Kidney epithelial cell (primary cell): ENCODE measurements at regions not wholly inside any gene's neighbourhood (a gene's known extent, or its start where the extent isn't known, plus 50 kb on each side); places are given as distances from the start of the nearest gene placed in this dataset.

Experiments
- DNase-seq: peaks from one replicate; pipeline ENCODE4 v3.0.0-alpha.2; 2010; ENCODE audit warnings: low read depth
- H3K27me3 ChIP-seq: 2 replicates; pipeline ENCODE4 v1.6.0; 2011; ENCODE audit warnings: low read length; ENCODE audit not compliant: control insufficient read depth, insufficient read depth
- H3K36me3 ChIP-seq: 2 replicates; pipeline ENCODE4 v1.5.1; 2011; ENCODE audit warnings: low read length; ENCODE audit not compliant: control insufficient read depth, insufficient read depth
- H3K4me3 ChIP-seq: 2 replicates; pipeline ENCODE4 v1.5.1; 2011; ENCODE audit warnings: low read depth, mild to moderate bottlenecking, control low read depth, low read length
- TF ChIP-seq, protein P1 (sequence below): IDR thresholded peaks from 2 replicates; pipeline ENCODE4 v1.5.1; 2011; ENCODE audit warnings: mild to moderate bottlenecking, moderate library complexity, low read length, control low read depth, inconsistent platforms; ENCODE audit not compliant: insufficient read depth, poor library complexity, severe bottlenecking

- TF ChIP-seq, protein P1, sequence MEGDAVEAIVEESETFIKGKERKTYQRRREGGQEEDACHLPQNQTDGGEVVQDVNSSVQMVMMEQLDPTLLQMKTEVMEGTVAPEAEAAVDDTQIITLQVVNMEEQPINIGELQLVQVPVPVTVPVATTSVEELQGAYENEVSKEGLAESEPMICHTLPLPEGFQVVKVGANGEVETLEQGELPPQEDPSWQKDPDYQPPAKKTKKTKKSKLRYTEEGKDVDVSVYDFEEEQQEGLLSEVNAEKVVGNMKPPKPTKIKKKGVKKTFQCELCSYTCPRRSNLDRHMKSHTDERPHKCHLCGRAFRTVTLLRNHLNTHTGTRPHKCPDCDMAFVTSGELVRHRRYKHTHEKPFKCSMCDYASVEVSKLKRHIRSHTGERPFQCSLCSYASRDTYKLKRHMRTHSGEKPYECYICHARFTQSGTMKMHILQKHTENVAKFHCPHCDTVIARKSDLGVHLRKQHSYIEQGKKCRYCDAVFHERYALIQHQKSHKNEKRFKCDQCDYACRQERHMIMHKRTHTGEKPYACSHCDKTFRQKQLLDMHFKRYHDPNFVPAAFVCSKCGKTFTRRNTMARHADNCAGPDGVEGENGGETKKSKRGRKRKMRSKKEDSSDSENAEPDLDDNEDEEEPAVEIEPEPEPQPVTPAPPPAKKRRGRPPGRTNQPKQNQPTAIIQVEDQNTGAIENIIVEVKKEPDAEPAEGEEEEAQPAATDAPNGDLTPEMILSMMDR, result no peak
- no peaks in the 10 kb centered on the region for H3K36me3 ChIP-seq
- no peaks in the 10 kb centered on the region for H3K27me3 ChIP-seq
- H3K4me3 ChIP-seq, result no peak overlapping the region
- DNase-seq, result no peak
Measured at GRCh38 chr5:114839360-114839759, 330.3 kb downstream of the TRIM36 start.

GRCh38 chr5:114838937-114839336 is 330.8 kb downstream of the TRIM36 start:
- no peak for DNase-seq
- TF ChIP-seq, protein P1, result no peak
- no peak overlapping the region for H3K4me3 ChIP-seq

DNA sequence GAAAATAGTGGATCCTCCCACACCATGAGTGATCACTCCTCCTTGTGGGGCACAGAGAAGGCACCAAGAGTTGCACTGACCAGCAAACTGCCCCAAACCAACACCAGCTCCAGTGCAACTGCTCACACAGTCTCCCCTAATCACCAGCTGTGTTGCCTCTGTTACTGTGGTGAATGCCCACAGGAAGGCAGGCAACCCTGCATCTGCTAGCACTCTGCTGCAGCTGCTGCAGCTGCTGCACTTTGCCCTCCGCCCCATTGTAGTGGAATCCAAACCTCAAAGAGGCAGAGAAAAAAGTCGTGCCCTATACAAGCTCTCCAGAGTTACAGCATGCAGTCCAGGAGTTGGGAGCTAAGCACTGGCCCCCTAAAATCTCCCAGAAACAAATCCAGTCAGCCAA is 339.6 kb downstream of the TRIM36 start:
- DNase-seq, result no peak
- no peaks in the 10 kb centered on the region for H3K27me3 ChIP-seq

More at GRCh38 chr5:114838937-114839336, 330.8 kb downstream of the TRIM36 start:
- Histone ChIP-seq H3K36me3 (no peaks in the 10 kb centered on the region), H3K27me3 (no peaks in the 10 kb centered on the region)

DNA sequence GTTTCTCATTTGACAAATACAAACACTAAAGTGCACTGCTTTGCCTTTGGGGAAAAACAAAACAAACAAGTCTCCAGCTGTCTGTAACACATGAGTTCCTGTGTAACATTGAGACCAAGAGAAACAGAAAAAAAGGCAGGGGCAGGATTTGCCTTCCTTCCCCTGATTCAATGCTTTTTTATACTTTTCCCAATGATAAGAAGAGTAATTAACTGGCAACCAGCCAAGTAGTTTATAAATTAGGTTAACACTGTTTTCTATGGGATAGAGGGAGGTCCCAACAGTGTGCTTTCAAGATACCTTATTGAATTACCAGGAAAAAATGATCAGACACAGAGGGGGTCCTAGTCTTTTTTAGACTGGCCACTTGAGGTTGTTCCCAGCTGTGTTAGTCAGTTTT is 346.8 kb downstream of the TRIM36 start:
- DNase-seq, result no peak
- TF ChIP-seq, protein P1, result no peak
- no peaks in the 10 kb centered on the region for H3K27me3 ChIP-seq
- no peak overlapping the region for H3K4me3 ChIP-seq
- no peaks in the 10 kb centered on the region for H3K36me3 ChIP-seq

More for the DNA sequence above, 339.6 kb downstream of the TRIM36 start:
- Histone ChIP-seq H3K36me3 (no peaks in the 10 kb centered on the region), H3K4me3 (no peak overlapping the region)
- TF ChIP-seq, protein P1, result no peak

GRCh38 chr5:114822436-114822835 is 347.3 kb downstream of the TRIM36 start:
- H3K36me3 ChIP-seq, result no peaks in the 10 kb centered on the region
- H3K27me3 ChIP-seq, result no peaks in the 10 kb centered on the region
- TF ChIP-seq, protein P1, result no peak
- DNase-seq, result no peak
- H3K4me3 ChIP-seq, result no peak overlapping the region

GRCh38 chr5:114790403-114790792 is 379.3 kb downstream of the TRIM36 start:
- DNase-seq, result no peak
- TF ChIP-seq, protein P1, result no peak

More at GRCh38 chr5:114790403-114790792, 379.3 kb downstream of the TRIM36 start:
- Histone ChIP-seq H3K27me3 (no peaks in the 10 kb centered on the region), H3K36me3 (no peaks in the 10 kb centered on the region), H3K4me3 (no peak overlapping the region)
